ENCODE measurements at regions not wholly inside any gene's neighbourhood (a gene's known extent, or its start where the extent isn't known, plus 50 kb on each side); places are given as distances from the start of the nearest gene placed in this dataset.

GRCh38 chr10:47205192-47205591, 94.8 kb upstream of the GDF10 start:
- peaks cover 0 to 3% (median under 1%) of the 10 kb centered on the region in 8 donors for H3K9me3 Mint-ChIP-seq
- Histone ChIP-seq H3K27ac (ENCODE audit: low read depth, low read length) (no peak overlapping the region), H3K9me3 (ENCODE audit: control insufficient read depth in 1 of 2, low read length in 2 of 2) (no peaks in the 10 kb centered on the region), H3K27me3 (ENCODE audit: insufficient read depth, low read length) (no peaks in the 10 kb centered on the region), H3K36me3 (ENCODE audit: insufficient read depth, low read length) (no peaks in the 10 kb centered on the region), H3K4me3 (ENCODE audit: low read length in 2 of 2) (no peak overlapping the region), H3K4me1 (ENCODE audit: insufficient read depth, low read length) (peaks cover 52% of the 10 kb centered on the region)
- CTCF ChIA-PET (ENCODE audit: partially characterized antibody) = interaction anchor here (1.0 to 2.4 kb wide), 3 partner anchors 12 to 107 kb away, joined by 3 to 7 read pairs (median 3); no protein-coding TSS in a partner anchor
- intact Hi-C loops (cut with micrococcal nuclease) = loop anchor here (5.0 kb wide), 2 partner anchors 38 to 158 kb away; no protein-coding TSS in a partner anchor
- no peaks in the 10 kb centered on the region for H3K36me3 Mint-ChIP-seq
- peak overlapping the region in 5 of 7 donors; percentile 62 to 94 (median 81) for H3K27ac Mint-ChIP-seq
- POLR2A ChIA-PET (ENCODE audit: partially characterized antibody) = interaction anchor here (1.5 to 4.4 kb wide), 3 partner anchors 46 to 106 kb away, joined by 3 to 33 read pairs (median 12); no protein-coding TSS in a partner anchor
- H3K4me3 Mint-ChIP-seq = peak overlapping the region in 2 of 8 donors; percentile 76 to 82
- peaks cover 33 to 61% (median 53%) of the 10 kb centered on the region in 4 donors for H3K4me1 Mint-ChIP-seq
- no peak for DNase-seq
- no peaks in the 10 kb centered on the region for H3K27me3 Mint-ChIP-seq

DNA sequence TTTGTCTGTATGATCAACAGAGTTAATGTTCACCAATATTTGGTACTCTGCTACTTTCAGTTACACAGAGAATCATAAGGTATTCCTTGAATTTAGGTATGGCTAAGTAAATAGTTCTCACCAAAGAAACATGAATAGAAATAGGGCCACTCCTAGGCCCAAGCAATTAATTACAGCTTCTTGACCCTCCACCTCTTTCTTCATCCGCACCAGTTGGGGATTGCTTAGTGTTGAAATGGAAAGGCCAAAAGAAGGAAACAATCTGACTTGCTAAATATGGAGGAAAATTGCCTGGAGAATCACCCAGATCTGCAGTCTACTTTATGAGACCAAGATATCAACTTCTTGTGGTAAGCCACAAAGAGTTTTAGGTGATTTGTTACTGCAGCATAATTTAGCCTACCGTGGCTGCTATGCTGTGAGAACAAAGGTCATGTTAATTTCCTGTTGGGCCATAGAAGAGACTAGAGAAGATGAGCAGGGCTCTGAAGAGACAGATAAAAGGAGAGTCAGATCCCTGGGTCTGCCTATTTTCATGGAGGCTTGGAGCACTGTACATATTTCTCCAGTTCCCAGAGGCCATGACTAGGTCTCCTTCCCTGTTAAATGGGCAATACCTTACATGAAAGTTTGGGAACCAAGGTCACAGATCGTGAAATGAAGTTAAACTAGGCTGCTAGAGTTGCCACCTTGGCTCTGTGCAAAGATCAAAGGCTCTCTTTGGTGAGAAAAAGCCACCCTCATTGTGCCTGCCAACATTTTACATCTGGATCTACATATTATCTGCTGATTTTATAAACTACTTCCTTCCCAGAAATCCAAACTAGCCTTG, 93.3 kb upstream of the GDF10 start:
- CTCF ChIA-PET (ENCODE audit: partially characterized antibody) = interaction anchor here (0.8 to 3.1 kb wide), 5 partner anchors 10 to 105 kb away, joined by 3 to 12 read pairs (median 5); no protein-coding TSS in a partner anchor

GRCh38 chr10:47207281-47207615, 92.7 kb upstream of the GDF10 start:
- no peaks in the 10 kb centered on the region for H3K9me3 ChIP-seq (ENCODE audit: control insufficient read depth in 1 of 2, low read length in 2 of 2)
- peak in 2 of 5 donors; percentile 7 to 28 for DNase-seq
- peaks cover 0 to 8% of the 10 kb centered on the region in 2 donors for H3K36me3 Mint-ChIP-seq
- ChIA-PET CTCF (ENCODE audit: partially characterized antibody) (interaction anchor here (0.8 to 3.1 kb wide), 6 partner anchors 9 to 104 kb away, joined by 3 to 12 read pairs (median 4); no protein-coding TSS in a partner anchor), POLR2A (ENCODE audit: partially characterized antibody) (interaction anchor here (0.9 to 4.4 kb wide), 7 partner anchors 18 to 939 kb away, joined by 3 to 33 read pairs (median 3); no protein-coding TSS in a partner anchor)
- no peaks in the 10 kb centered on the region for H3K36me3 ChIP-seq (ENCODE audit: insufficient read depth, low read length)
- no peaks in the 10 kb centered on the region for H3K27me3 ChIP-seq (ENCODE audit: insufficient read depth, low read length)
- H3K4me3 Mint-ChIP-seq = peak overlapping the region; percentile 61 to 82 (median 78)
- H3K27ac Mint-ChIP-seq = peak overlapping the region; percentile 77 to 94 (median 91)
- intact Hi-C loops (cut with micrococcal nuclease) = loop anchor here (2.0 to 5.0 kb wide), 3 partner anchors 40 to 160 kb away; no protein-coding TSS in a partner anchor
- peaks cover 39 to 72% (median 64%) of the 10 kb centered on the region in 4 donors for H3K4me1 Mint-ChIP-seq
- peak overlapping the region in 1 of 2 donors; percentile 36 for H3K4me3 ChIP-seq (ENCODE audit: low read length in 2 of 2)
- no peaks in the 10 kb centered on the region for H3K27me3 Mint-ChIP-seq
- peaks cover 0 to 9% (median under 1%) of the 10 kb centered on the region in 8 donors for H3K9me3 Mint-ChIP-seq
- H3K4me1 ChIP-seq (ENCODE audit: insufficient read depth, low read length) = peaks cover 60% of the 10 kb centered on the region
- H3K27ac ChIP-seq (ENCODE audit: low read depth, low read length) = peak overlapping the region; percentile 22

More for the DNA sequence above, 93.3 kb upstream of the GDF10 start:
- Histone ChIP-seq H3K4me3 (ENCODE audit: low read length in 2 of 2) (peak overlapping the region in 1 of 2 donors; percentile 36), H3K4me1 (ENCODE audit: insufficient read depth, low read length) (peaks cover 60% of the 10 kb centered on the region), H3K27ac (ENCODE audit: low read depth, low read length) (peak overlapping the region; percentile 22), H3K27me3 (ENCODE audit: insufficient read depth, low read length) (no peaks in the 10 kb centered on the region), H3K9me3 (ENCODE audit: control insufficient read depth in 1 of 2, low read length in 2 of 2) (no peaks in the 10 kb centered on the region), H3K36me3 (ENCODE audit: insufficient read depth, low read length) (no peaks in the 10 kb centered on the region)
- peaks cover 0 to 4% of the 10 kb centered on the region in 2 donors for H3K36me3 Mint-ChIP-seq
- peaks cover 0 to 4% (median 0%) of the 10 kb centered on the region in 8 donors for H3K9me3 Mint-ChIP-seq
- intact Hi-C loops (cut with micrococcal nuclease) = loop anchor here (1.0 to 5.0 kb wide), 4 partner anchors 39 to 159 kb away; no protein-coding TSS in a partner anchor
- peak in 4 of 5 donors; percentile 48 to 59 (median 58) for DNase-seq
- peak overlapping the region; percentile 77 to 94 (median 91) for H3K27ac Mint-ChIP-seq
- H3K27me3 Mint-ChIP-seq = no peaks in the 10 kb centered on the region
- POLR2A ChIA-PET (ENCODE audit: partially characterized antibody) = interaction anchor here (0.9 to 4.4 kb wide), 9 partner anchors 17 to 938 kb away, joined by 3 to 33 read pairs (median 3); no protein-coding TSS in a partner anchor
- peaks cover 39 to 68% (median 61%) of the 10 kb centered on the region in 4 donors for H3K4me1 Mint-ChIP-seq
- H3K4me3 Mint-ChIP-seq = peak overlapping the region; percentile 61 to 82 (median 78)

DNA sequence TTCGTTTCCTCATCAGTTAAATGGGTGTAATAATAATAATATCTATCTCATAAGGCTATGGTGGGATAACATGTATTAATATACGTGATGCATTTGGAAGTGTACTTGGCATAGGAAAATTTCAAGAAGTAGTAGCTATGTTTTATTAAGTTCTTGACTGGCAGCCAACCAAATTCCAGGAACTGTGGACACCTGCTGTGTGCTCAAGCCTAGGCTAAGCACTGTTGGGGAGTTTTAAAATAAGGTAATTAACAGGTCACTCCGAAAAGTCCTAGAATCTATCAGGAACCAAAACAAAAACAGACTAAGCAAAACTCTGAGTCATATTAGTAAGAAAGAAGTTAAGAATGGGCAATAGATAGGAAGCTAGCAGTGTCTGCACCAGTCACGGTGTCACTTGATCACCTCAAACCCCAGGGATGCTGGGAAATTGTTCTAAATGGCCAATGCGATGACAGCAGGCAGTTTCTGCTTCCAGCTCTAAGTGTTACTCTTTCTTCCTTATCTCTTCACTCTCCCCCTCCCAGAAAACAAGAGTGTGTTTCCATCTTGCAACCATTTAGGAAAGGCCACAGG, 92.0 kb upstream of the GDF10 start:
- Mint-ChIP-seq H3K4me3 (peak overlapping the region; percentile 22 to 82 (median 74)), H3K4me1 (peaks cover 41 to 78% (median 66%) of the 10 kb centered on the region in 4 donors), H3K27me3 (no peaks in the 10 kb centered on the region), H3K27ac (peak overlapping the region; percentile 77 to 94 (median 91)), H3K36me3 (peaks cover 0 to 13% of the 10 kb centered on the region in 2 donors), H3K9me3 (peaks cover 0 to 11% (median 4%) of the 10 kb centered on the region in 8 donors)
- Histone ChIP-seq H3K9me3 (ENCODE audit: control insufficient read depth in 1 of 2, low read length in 2 of 2) (no peaks in the 10 kb centered on the region), H3K27me3 (ENCODE audit: insufficient read depth, low read length) (no peaks in the 10 kb centered on the region), H3K27ac (ENCODE audit: low read depth, low read length) (peak overlapping the region; percentile 22), H3K4me1 (ENCODE audit: insufficient read depth, low read length) (peaks cover 60% of the 10 kb centered on the region), H3K4me3 (ENCODE audit: low read length in 2 of 2) (peak overlapping the region in 1 of 2 donors; percentile 36), H3K36me3 (ENCODE audit: insufficient read depth, low read length) (no peaks in the 10 kb centered on the region)
- no peak for DNase-seq
- ChIA-PET CTCF (ENCODE audit: partially characterized antibody) (interaction anchor here (0.7 to 3.1 kb wide), 8 partner anchors 8 to 184 kb away, joined by 3 to 12 read pairs (median 4); no protein-coding TSS in a partner anchor), POLR2A (ENCODE audit: partially characterized antibody) (interaction anchor here (0.9 to 4.4 kb wide), 4 partner anchors 42 to 103 kb away, joined by 3 to 33 read pairs (median 14); no protein-coding TSS in a partner anchor)
- intact Hi-C loops (cut with micrococcal nuclease) = loop anchor here (1.0 to 5.0 kb wide), 4 partner anchors 9 to 161 kb away; no protein-coding TSS in a partner anchor

- Mint-ChIP-seq H3K4me3 (peak overlapping the region in 1 of 8 donors; percentile 3), H3K36me3 (peaks cover 0 to 13% of the 10 kb centered on the region in 2 donors), H3K27ac (peak overlapping the region in 2 of 7 donors; percentile 12 to 46), H3K27me3 (no peaks in the 10 kb centered on the region), H3K4me1 (peaks cover 41 to 80% (median 65%) of the 10 kb centered on the region in 4 donors), H3K9me3 (peaks cover 0 to 11% (median 4%) of the 10 kb centered on the region in 8 donors)
- no peaks in the 10 kb centered on the region for H3K36me3 ChIP-seq (ENCODE audit: insufficient read depth, low read length)
- H3K9me3 ChIP-seq (ENCODE audit: control insufficient read depth in 1 of 2, low read length in 2 of 2) = no peaks in the 10 kb centered on the region
- intact Hi-C loops (cut with micrococcal nuclease) = loop anchor here (5.0 kb wide), 2 partner anchors 42 to 162 kb away; no protein-coding TSS in a partner anchor
- no peak overlapping the region for H3K27ac ChIP-seq (ENCODE audit: low read depth, low read length)
- peaks cover 57% of the 10 kb centered on the region for H3K4me1 ChIP-seq (ENCODE audit: insufficient read depth, low read length)
- no peak for DNase-seq
- POLR2A ChIA-PET (ENCODE audit: partially characterized antibody) = interaction anchor here (4.4 kb wide), 1 partner anchor 50 kb away, joined by 33 read pairs; no protein-coding TSS in a partner anchor
- no peaks in the 10 kb centered on the region for H3K27me3 ChIP-seq (ENCODE audit: insufficient read depth, low read length)
- CTCF ChIA-PET (ENCODE audit: partially characterized antibody) = no interaction called here
- H3K4me3 ChIP-seq (ENCODE audit: low read length in 2 of 2) = no peak overlapping the region
Measured at GRCh38 chr10:47209466-47209865, 90.5 kb upstream of the GDF10 start.

DNA sequence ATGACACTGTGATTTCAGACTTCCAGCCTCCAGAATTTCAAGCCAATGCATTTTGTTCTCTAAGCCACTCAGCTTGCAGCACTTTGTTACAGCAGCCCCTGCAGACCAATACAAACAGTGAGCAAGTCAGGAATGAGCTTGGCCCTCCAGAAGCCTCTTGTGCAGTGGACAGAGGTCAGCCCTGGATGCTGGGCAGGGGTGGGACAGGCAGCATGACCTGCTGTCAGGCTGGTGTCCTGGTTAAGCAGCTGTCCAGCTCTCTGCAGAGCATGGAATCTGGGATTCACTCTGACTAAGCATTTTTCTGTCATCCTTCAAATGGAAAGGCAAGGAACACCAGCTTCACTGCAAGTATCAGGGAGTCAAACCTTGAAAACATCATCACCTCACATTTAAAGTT, 85.5 kb upstream of the GDF10 start:
- Histone ChIP-seq H3K27ac (ENCODE audit: low read depth, low read length) (no peak overlapping the region), H3K36me3 (ENCODE audit: insufficient read depth, low read length) (no peaks in the 10 kb centered on the region), H3K27me3 (ENCODE audit: insufficient read depth, low read length) (no peaks in the 10 kb centered on the region), H3K4me3 (ENCODE audit: low read length in 2 of 2) (no peak overlapping the region), H3K4me1 (ENCODE audit: insufficient read depth, low read length) (peaks cover 26% of the 10 kb centered on the region), H3K9me3 (ENCODE audit: control insufficient read depth in 1 of 2, low read length in 2 of 2) (no peaks in the 10 kb centered on the region)
- H3K27ac Mint-ChIP-seq = no peak overlapping the region
- peaks cover 0 to 13% of the 10 kb centered on the region in 2 donors for H3K36me3 Mint-ChIP-seq
- ChIA-PET CTCF (ENCODE audit: partially characterized antibody) (interaction anchor here (2.2 kb wide), 1 partner anchor 9 kb away, joined by 6 read pairs; no protein-coding TSS in a partner anchor), POLR2A (ENCODE audit: partially characterized antibody) (no interaction called here)
- H3K9me3 Mint-ChIP-seq = peaks cover 0 to 11% (median 4%) of the 10 kb centered on the region in 8 donors
- H3K4me1 Mint-ChIP-seq = peaks cover 17 to 47% (median 34%) of the 10 kb centered on the region in 4 donors
- no peaks in the 10 kb centered on the region for H3K27me3 Mint-ChIP-seq
- no peak overlapping the region for H3K4me3 Mint-ChIP-seq
- intact Hi-C loops (cut with micrococcal nuclease) = no loop called here
- DNase-seq = no peak

All from CD4-positive, alpha-beta memory T cell (primary cell).